ENCODE measurements at regions not wholly inside any gene's neighbourhood (a gene's known extent, or its start where the extent isn't known, plus 50 kb on each side); places are given as distances from the start of the nearest gene placed in this dataset.

DNA sequence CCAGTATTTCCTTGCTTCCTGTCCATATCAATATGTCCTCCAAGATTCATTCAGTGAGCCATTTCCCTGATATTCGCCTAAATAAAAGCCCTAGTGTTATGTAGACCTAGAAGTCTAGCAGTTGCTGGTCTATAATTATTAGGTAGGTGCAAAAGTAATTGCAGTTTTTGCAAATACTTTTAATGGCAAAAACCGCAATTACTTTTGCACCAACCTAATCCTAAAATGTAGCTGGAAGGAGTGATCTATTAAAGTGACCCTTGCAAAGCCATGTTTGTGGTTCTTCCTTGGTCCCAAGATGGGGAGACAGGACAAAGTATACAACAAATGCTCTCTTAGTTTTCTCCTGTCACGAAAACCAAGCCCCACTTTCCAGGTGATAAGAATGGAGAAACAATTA lies 193.0 kb downstream of the IDS start:
- TF ChIP-seq CTCF (IDR thresholded peaks at IDR 0.05) (no peak), ZFX (IDR thresholded peaks at IDR 0.05; ENCODE audit: borderline replicate concordance) (no peak)

All from 22Rv1 (cell line).